GM18505 (cell line): ENCODE measurements at regions not wholly inside any gene's neighbourhood (a gene's known extent, or its start where the extent isn't known, plus 50 kb on each side); places are given as distances from the start of the nearest gene placed in this dataset.

Source experiments
- ATAC-seq: cut with Tn5 transposase; IDR thresholded peaks from one replicate; pipeline ENCODE4 v1.9.1; 2021; ENCODE audit not compliant: unreplicated experiment
- POLR2A ChIP-seq: IDR thresholded peaks from 4 replicates; pipeline ENCODE4 v1.6.1; 2011; ENCODE audit warnings: borderline replicate concordance; ENCODE audit not compliant: insufficient read depth, insufficient read length; ENCODE audit errors: extremely low read depth

- no peak for ATAC-seq
Measured at GRCh38 chr10:107914450-107915214, 750.1 kb upstream of the SORCS1 start.

GRCh38 chr10:107913317-107914294, 749.1 kb upstream of the SORCS1 start:
- no peak for ATAC-seq

More at GRCh38 chr10:107914450-107915214, 750.1 kb upstream of the SORCS1 start:
- TF ChIP-seq POLR2A: no peak

GRCh38 chr10:107901076-107901475, 736.6 kb upstream of the SORCS1 start:
- no peak for ATAC-seq
- TF ChIP-seq POLR2A: no peak

More at GRCh38 chr10:107913317-107914294, 749.1 kb upstream of the SORCS1 start:
- TF ChIP-seq POLR2A: no peak

GRCh38 chr10:107900131-107900530, 735.6 kb upstream of the SORCS1 start:
- TF ChIP-seq POLR2A: no peak
- no peak for ATAC-seq

DNA sequence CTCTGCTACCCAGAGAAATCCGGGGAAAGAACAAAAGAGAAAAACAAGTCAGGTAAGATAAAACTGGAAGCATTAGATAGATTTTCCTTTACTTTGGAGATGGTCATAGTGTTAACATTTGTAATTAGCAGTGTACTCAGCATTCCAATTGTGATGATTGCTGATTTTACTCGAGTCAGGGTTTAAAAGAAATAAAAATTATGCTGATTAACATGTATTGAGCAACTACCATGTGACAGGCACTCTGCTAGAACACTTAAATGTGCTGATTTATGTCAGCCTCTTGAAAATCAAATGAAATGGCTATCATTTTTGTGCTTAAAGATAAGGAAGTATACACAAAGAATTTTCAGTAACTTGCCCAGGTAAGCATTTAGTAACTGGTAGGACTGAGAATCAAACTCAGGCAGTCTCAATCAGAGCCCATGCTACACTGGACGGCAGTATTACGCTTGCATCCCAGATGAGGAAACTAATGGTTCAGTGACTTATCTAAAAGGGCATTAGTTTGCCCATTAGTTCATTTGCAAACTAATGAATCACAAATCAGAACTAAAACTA, 735.1 kb upstream of the SORCS1 start:
- ATAC-seq: no peak
- no peak for TF ChIP-seq POLR2A

DNA sequence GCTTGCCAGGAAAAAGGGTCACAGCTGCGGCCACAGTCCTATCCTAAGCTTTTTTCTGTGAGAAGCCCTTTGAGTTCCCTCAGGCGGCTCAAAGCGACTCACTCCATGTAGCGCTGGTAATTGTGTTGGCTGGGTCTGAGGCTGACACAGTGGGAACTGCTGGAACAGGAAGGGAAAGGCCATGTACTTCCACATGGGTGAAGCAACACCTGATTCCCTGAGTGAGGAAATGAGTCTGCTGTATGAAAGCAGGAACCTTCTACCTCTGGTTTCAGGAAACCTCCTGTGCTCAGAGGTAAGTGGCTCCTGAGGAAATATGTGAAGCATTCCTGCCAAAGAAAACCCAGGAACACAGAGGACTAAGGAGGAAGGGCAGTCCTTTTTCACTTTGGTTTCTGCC, 734.6 kb upstream of the SORCS1 start:
- TF ChIP-seq POLR2A: no peak
- ATAC-seq: no peak

GRCh38 chr10:107898392-107898791, 733.9 kb upstream of the SORCS1 start:
- no peak for ATAC-seq
- no peak for TF ChIP-seq POLR2A

DNA sequence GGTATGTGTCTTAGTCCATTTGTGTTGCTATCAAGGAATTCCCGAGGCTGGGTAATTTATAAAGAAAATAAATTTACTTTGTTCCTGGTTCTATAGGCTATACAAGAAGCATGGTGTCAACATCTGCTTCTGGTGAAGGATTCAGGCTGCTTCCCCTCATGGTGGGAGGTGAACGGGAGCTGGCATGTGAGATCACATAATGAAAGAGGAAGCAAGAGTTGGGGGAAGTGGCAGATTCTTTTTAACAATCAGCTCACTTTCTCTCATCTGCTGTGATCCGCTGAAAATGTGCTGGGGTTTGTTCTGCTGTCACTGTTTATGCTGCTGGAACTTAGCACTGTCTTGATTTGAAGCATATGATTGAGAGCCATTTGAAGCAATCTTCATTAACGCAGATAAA, 730.0 kb upstream of the SORCS1 start:
- ATAC-seq: no peak
- no peak for TF ChIP-seq POLR2A

DNA sequence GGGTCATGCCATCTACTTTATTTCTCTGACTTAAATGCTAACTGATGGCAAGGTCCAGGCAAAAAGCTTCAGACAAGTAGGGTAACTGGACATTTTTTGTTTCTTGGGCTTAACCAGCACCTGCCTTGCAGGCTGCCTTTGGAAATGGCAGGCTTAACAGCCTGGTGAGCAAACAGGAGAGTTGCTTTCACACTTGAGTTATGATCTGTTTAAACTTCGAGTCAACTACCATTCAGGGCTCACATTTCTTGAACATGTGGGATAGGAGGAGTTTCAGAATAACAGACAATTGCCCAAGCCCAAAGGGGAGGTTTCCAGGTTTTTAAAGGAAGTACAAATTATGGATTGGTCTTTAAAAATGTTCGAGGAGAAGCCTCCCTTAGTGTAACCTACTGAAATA, 724.6 kb upstream of the SORCS1 start:
- no peak for TF ChIP-seq POLR2A
- no peak for ATAC-seq

- no peak for ATAC-seq
- no peak for TF ChIP-seq POLR2A
Measured at GRCh38 chr10:107880185-107880584, 715.7 kb upstream of the SORCS1 start.

GRCh38 chr10:107873007-107873406, 708.5 kb upstream of the SORCS1 start:
- TF ChIP-seq POLR2A: no peak
- no peak for ATAC-seq

GRCh38 chr10:107865691-107866090, 701.2 kb upstream of the SORCS1 start:
- ATAC-seq: no peak
- no peak for TF ChIP-seq POLR2A

DNA sequence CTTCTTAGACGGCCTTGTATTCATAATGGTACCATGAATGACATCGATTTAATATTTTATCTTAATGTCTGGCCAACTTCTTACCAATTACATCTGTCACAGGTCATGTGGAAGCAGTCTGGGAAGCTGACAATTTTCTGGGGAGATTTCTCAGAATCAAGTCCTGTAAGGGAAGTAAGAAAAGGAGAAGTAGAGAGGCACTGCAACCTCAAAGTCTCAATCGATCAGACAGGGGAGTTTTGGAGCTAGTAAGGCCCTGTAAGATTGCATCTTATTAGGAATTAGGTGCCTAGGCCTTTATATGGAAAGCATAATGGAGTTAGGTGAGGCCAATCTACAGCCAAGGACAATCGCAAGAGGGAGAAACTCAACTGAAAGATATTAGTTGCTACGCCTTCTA, 694.6 kb upstream of the SORCS1 start:
- no peak for ATAC-seq
- TF ChIP-seq POLR2A: no peak
